NCI-H446 (cell line): ENCODE measurements at regions not wholly inside any gene's neighbourhood (a gene's known extent, or its start where the extent isn't known, plus 50 kb on each side); places are given as distances from the start of the nearest gene placed in this dataset.
"Not testable (repeated sequence)": the region's sequence is repeated elsewhere in the genome, so short reads cannot be mapped to it uniquely, and the experiment has no call there.

Experiments used
- DNase-seq, 2 experiments: peaks; one replicate each; lab custom pipeline; 2025; lab: John Stamatoyannopoulos, UW

GRCh38 chr4:19596342-19596741 is 655.4 kb upstream of the SLIT2 start:
- DNase-seq = no peak

- DNase-seq = no peak
These were observed 659.3 kb upstream of the SLIT2 start for GRCh38 chr4:19592391-19592790.

GRCh38 chr4:19583827-19584569 is 667.7 kb upstream of the SLIT2 start:
- DNase-seq = peak in 1 of 2 experiments; percentile 53

GRCh38 chr4:19580095-19580494 is 671.6 kb upstream of the SLIT2 start:
- DNase-seq = peak in 1 of 2 experiments; percentile 5

- DNase-seq = no peak
These were observed 672.1 kb upstream of the SLIT2 start for GRCh38 chr4:19579608-19580007.

GRCh38 chr4:19577097-19577496 is 674.6 kb upstream of the SLIT2 start:
- no peak for DNase-seq

GRCh38 chr4:19575924-19576323 is 675.8 kb upstream of the SLIT2 start:
- no peak for DNase-seq

GRCh38 chr4:19566041-19566440 is 685.7 kb upstream of the SLIT2 start:
- no peak for DNase-seq

GRCh38 chr4:19562456-19562855 is 689.2 kb upstream of the SLIT2 start:
- DNase-seq = peak; percentile 15 to 68

GRCh38 chr4:19557161-19557560 is 694.5 kb upstream of the SLIT2 start:
- DNase-seq = no peak

DNA sequence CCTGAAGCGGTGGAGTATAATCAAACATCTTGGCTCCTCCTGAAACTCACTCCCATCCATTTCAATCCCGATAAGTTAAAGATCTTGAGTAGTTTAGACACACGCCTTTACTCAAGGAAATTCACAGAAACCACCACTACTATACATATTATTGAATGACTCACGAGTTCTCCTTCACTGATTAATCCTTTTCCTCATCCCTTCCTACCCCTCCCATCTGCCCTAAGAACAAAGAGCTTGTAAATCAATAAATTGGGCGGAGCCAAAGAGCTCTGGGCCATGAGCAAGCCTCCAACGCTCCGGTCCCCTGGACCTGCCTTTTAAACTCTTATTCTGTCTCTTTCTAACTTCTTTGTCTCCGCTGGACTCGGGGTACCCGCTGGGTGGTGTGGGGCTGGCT is 695.4 kb upstream of the SLIT2 start:
- not testable (repeated sequence) for DNase-seq

DNA sequence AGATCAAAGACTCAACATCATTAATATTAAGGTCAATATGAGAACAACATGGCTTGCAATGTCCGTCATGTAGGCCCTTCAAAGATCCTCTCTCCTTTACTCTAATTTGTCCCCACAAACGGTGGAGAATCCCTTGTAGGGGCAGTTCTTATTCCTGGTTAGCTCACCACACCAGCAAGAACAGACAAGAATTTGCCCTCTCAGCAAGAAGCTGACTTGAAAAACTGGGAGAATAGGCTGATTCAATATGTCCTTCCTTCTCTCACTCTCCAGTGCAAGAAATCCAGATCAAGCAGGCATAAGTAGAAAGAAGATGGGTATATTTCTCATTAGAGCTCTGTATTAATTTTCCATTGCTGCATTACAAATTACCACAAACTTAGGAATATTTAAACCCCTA is 704.2 kb upstream of the SLIT2 start:
- DNase-seq = no peak

GRCh38 chr4:19544446-19545125 is 707.1 kb upstream of the SLIT2 start:
- no peak for DNase-seq

- DNase-seq = no peak
These were observed 710.7 kb upstream of the SLIT2 start for GRCh38 chr4:19540859-19541540.

DNA sequence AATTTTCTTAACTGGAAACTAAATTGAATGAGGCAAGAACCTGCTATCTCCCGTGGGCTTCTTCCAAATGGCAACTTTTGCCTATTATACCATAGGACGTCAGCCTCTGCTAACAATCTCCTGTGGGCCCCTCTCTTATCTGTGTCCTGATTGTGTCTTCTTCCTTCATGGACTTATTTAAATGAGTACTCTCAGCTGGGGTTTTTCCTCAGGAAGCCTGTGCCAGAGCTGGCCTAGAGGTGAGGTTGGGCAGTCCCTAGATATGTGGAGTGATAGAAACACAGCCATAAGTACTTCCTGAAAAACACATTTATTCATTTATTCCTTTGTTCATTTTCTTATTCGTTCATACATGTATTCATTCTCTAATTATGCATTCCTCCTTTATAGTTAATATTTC is 712.5 kb upstream of the SLIT2 start:
- DNase-seq = no peak

DNA sequence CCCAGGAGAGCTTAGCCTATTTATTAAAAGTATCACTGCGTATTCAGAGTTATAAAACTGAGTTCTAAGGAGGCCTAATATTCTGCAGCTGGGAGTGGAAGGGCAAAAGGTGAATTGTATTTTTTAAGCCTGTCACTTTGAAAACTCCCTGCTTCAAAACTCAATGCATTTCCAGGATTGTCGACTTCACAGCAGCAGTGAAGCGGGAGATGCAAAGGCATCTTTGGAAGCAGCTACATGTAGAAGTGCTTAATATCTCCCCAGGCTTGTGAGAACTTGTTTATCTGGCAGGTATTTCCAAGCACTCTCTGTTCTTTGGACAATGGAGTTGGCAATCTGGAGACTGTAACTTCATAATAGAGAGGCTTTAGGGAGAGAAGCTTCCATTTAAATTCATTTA is 717.5 kb upstream of the SLIT2 start:
- DNase-seq = no peak

DNA sequence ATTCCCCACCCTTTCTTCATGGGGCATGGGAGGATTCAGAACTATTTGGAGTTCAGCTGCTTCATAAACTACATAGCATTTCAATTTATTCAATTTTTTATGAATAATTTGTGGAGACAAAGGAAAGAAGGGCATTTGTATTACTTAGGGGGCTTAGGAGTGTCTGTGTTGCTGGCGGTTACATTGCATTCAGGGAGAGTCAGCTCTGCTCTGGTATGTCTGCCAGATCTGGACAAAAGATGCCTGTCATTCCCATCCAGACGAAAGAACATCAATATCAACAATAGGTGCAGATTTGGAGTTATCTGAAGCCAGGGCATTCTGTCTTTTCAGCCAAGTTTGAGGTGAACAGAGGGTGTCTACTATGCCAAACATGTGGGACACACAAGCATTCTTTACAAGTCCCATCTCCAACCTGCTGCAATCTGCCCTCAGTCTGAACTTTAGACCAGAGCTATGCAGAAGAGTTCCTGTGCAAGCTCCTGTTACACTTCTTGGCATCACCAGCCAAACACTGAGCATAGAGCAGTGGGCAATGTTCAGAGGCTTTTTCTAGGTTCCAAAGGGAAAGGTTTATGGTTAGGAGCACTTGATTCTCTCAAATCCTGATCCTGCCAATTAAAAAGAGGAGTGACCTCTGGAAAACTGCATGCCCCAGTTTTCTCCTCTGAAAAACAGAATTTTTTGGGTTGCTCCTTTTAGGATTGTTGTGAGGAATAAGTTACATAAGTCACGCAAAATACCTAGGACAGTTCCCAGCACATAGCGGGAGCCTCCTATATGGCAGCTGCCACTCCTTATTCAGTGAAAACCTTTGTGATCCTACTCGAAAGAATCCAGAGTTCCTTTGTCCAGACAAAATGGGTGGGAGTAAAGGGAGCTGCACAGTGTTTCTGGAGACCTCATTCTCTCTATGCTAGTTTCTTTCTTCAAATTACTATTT is 719.5 kb upstream of the SLIT2 start:
- DNase-seq = no peak

- no peak for DNase-seq
These were observed 727.7 kb upstream of the SLIT2 start for GRCh38 chr4:19523964-19524363.

GRCh38 chr4:19522966-19523365 is 728.7 kb upstream of the SLIT2 start:
- no peak for DNase-seq

DNA sequence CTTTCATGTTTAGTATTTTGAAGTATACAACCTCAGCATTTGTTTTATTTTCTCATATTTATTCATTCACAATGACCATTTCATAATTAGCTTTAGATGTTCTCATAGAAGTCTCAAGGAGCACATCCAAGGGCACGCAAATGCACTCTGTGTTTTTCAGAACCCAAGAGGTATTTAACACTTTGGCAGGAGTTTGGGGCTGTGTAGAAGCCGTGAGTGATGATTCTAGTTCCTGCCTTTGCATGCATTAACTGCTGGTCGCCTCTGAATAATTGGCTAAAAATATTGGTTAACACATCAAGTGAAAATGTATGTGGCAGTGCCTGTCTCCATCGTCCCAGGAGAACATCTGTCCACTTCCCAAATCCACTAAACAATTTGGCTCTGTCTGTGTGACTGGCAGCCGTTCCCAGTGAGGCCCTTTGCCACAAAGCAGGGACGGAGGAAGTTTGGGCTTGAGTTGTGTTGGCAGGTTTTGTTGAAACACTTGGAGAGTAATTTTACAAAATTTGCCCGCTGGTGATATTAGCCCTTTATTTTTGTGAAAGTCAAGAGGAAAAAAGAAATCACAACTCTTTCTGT is 730.7 kb upstream of the SLIT2 start:
- DNase-seq = peak; percentile 58 to 78

DNA sequence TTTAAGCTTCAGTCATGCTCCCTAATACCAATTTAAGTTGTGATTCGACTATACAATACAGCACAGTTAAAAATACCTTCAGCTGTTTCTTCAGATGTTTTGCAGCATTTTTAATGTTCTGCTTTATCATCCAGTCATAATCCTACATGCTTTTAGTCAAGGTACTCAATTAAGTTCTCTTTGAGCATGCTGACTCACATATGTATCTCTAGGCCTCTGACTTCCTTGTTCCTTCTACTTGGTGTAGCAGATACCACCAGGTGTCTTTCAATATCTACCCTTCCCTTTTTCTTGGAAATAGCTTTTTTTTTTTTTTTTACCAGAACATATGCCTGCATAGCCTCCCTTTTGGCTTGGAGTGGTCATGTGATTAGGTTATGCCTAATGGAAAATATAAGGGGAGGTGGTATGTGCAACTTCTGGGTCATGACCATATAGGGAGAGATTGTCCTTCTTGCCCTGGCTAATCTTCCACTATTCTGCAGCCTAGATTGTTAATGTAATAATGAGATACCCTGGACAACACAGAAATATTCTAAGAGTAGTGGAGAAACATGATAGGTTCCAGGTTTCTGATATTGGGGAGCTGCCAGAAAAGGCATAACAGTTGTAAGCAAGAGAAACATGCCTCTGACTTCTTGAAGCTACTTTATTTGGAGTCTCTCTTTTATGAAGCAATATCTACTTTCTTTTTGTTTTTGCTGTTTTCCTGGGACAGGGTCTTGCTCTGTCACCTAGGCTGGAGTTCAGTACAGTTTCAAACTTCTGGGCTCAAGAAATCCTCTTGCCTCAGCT is 737.2 kb upstream of the SLIT2 start:
- no peak for DNase-seq
